Jurkat, Clone E6-1 (cell line): ENCODE measurements at regions not wholly inside any gene's neighbourhood (a gene's known extent, or its start where the extent isn't known, plus 50 kb on each side); places are given as distances from the start of the nearest gene placed in this dataset.

Experiments
- DNase-seq: peaks from one replicate; pipeline ENCODE4 v3.0.0-alpha.2; 2011; ENCODE audit warnings: low read depth, low spot score
- H3K4me3 ChIP-seq: 2 replicates; pipeline ENCODE4 v1.5.1; 2011; ENCODE audit warnings: mild to moderate bottlenecking, low read length, control low read depth, moderate library complexity

DNA sequence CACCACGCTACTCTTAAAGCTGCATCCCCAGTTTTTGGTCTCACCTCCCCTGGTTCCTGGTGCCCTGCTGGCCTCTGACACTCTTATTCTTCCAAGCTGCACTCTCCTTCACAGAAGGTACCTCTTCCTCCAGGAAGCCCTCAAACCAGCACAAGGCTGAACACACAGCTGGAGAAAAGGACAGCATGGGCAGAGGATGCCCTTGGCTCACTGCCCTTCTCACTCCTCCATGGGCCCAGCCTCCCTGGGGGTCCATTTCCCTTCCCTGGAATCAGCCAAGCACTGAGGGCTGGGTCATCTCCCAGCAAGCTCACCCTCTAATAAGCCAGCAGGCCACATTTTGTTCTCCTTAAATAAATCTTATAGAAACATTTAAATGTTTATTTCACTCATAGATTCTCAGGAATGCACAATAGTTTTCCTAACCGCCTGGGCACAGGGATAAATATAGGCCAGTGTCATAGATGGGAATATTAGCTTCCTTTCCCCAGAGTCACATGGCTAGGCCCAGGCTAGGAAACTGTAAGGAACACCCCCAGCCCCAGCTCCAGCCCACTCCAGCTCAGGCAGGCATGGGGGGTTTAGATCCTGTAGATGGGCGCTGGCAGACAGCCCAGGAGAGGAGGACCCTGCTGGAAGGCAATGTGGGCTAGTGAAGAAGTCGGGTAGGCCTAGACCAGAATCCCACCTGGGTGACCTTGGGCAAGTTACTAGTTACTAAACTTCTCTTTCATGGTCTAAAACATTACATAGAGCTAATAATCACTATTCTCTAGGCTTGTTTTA lies 51.5 kb downstream of the IRAG1 start:
- no peak overlapping the region for H3K4me3 ChIP-seq
- no peak for DNase-seq

DNA sequence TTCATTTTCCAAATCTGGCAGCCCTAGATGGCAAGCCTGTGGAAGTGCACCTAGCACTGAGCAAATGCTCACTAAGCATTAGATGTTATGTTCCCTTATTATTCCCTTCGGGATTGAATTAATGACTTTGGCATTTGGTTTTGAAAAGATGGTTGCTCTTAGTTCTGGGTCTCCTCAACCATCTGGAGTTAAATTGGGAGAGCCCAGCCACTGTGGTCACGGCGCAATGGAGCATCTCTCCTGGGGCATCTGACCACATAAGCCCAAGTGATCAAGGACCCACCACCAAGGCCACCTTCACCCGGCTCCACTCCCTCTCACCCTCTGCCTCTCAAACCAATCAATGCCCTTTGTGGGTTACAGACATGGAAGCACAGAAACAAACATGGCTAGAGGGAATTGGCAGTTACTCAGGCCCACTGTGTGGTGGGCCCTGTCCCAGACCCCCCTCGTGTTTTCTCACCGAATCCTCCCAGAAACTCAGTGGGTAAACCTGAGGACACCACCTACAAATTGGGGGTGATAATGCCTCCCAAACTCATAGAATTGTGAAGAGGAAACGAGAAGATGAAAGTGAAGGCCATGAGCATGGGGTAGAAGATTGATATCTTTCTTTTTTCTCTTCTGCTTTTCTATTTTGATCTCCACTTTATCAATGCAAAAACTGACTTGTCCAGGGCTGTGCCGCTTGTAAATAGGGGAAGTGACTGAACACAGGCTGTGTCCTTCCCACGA lies 52.2 kb downstream of the IRAG1 start:
- no peak for DNase-seq
- H3K4me3 ChIP-seq = no peak overlapping the region

DNA sequence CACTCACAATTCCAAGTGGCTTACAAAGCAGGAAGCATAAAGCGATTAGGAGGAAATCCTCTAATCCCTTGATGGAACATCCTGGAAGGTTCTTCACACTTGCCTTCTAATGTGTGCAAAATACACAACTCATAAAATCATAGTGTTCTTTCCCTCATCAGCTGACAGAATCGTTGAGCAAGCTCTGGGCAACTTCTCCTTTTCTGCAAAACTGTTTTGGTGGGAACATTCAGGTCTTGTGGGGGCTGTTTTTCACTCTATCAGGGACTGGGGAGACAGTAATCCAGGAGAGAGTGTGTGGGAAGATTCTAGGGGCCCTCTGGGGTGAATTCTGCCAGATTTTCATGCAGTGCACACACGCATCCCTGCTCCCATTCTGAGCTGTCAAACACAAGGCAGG lies 53.2 kb downstream of the IRAG1 start:
- no peak overlapping the region for H3K4me3 ChIP-seq
- no peak for DNase-seq

DNA sequence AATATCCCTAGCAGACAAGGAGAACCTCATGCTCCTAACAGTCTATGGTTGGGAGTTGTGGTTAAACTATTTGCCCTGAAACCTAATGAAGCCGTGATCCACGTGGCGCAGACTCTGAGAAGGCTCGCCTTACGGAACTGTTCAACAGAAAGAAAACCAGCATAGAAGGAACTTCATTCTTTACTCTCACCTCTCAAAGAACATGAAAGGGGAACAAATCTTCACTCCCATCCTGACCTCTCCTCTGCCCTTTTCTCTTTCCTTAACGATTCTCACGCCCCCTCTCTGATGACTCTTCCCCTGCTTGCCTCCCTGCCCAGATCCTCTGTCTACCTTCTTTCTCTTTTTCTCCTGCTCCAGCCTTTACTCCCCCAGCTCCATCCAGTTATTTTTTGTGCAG lies 54.2 kb downstream of the IRAG1 start:
- no peak overlapping the region for H3K4me3 ChIP-seq
- no peak for DNase-seq

DNA sequence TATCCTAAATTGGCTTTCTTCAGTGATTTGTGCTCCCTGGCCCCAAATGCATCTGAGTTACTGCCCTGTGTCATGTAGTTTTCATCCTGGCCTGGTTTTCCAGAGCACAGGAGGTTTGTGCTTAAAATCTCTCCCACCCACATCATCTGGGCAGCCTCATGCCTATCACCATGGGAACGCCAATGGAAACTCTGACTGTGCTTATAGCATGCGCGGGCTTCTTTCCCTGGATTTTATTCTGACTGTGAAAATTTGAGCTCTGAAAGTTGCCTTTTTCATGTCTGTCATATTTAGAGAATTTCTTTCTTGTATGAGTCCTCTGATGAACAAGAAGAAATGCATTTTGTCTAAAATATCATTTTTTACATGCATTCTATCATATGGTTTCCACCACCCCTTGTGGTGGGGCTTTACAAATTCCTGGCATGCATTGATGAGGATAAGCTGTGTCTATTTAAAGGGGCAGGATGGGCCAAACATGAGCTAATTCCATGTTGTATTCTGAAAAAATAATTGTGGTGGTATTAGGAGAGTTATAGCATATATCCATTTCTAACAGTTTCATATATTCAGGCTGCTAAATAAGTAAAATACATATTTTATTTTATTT lies 55.1 kb downstream of the IRAG1 start:
- H3K4me3 ChIP-seq = no peak overlapping the region

DNA sequence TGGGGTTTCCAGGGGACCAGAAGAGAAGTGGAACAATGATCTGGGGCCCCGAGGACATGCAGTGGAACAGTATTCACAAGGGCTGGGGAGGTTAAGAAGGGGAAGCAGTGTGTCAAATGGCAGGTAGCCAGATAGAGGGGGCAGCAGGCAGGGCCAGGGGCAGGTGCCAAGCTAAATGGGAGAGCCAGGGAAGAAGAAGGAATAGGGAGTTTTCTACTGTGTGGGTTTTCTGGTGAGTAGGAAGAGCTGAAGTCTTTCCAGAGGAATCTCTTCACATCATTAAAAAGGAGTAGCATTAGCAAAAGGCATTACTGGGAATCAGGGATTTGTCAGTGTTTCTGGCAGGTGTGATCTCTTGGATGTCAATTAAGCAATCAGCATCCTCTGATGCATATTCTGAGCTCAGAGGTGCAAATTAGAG lies 55.8 kb downstream of the IRAG1 start:
- H3K4me3 ChIP-seq = no peak overlapping the region
- DNase-seq = no peak

More for the DNA sequence above, 55.1 kb downstream of the IRAG1 start:
- no peak for DNase-seq

DNA sequence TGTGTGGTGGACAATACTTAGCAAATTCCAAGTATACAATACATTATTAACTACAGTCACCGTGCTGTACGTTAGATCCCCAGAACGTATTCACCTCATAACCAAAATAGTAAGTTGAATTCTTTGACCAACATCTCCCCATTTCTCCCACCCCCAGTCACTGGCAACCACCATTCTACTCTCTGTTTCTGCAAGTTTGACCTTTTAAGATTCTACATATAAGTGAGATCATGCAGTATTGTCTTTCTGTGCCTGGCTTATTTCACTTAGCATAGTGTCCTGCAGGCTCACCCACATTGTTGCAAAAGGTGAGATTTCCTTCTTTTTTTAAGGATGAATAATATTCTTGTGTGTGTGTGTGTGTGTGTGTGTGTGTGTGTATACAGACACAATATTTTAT lies 59.1 kb downstream of the IRAG1 start:
- no peak overlapping the region for H3K4me3 ChIP-seq
- no peak for DNase-seq

DNA sequence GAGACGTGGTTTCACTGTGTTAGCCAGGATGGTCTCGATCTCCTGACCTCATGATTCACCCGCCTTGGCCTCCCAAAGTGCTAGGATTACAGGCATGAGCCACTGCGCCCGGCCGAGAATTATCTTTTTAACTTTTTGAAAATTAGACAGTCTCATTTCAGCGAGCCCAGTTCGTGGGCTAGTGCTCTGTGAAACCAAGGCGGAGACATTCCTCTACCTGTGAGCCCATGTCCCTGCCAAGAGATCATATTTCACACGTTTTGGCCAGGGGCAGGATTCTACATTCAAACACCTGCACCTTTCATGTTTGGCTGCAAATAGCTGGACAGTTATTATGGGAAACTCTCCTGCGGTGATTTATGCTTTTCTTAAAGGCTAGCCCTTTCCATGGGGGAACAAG lies 60.3 kb downstream of the IRAG1 start:
- H3K4me3 ChIP-seq = no peak overlapping the region
- no peak for DNase-seq

DNA sequence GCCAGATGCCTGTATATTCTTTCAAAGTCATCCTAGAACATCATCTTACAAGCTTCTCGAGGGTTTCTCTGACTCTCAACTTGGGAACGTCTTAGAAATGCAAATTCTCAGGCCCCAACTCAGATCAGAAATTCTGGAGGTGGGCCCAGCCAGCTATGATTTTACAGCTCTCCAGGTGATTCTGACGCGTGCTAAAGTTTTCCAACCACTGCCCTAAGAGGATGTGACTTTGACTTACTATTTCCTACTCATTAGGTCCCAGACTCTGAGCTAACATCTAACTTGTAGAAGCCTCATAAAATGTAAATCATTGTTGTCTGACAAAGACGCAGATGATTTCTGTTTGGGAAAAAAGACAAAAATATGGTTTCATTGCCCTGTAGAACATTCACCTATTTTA lies 61.1 kb downstream of the IRAG1 start:
- H3K4me3 ChIP-seq = no peak overlapping the region
- no peak for DNase-seq

DNA sequence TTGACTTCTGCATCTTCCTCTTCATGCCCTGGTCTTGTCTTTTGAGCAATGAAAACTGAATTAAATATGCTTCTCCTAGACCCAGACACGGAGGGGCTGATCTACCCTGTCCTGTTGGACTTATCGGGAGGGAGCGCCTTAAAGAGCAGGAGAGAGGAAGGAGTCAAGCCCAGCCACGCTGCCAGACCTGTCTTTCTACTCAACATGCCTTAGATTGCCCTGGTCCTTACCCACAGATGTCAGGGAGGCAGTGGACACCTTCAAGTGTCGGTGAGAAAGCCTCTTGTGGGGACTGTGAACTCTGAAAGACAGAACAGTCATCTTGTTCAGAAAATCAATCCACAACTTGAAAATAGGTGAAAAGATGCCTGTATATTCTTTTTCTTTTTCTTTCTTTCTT lies 61.8 kb downstream of the IRAG1 start:
- no peak overlapping the region for H3K4me3 ChIP-seq
- DNase-seq = no peak

DNA sequence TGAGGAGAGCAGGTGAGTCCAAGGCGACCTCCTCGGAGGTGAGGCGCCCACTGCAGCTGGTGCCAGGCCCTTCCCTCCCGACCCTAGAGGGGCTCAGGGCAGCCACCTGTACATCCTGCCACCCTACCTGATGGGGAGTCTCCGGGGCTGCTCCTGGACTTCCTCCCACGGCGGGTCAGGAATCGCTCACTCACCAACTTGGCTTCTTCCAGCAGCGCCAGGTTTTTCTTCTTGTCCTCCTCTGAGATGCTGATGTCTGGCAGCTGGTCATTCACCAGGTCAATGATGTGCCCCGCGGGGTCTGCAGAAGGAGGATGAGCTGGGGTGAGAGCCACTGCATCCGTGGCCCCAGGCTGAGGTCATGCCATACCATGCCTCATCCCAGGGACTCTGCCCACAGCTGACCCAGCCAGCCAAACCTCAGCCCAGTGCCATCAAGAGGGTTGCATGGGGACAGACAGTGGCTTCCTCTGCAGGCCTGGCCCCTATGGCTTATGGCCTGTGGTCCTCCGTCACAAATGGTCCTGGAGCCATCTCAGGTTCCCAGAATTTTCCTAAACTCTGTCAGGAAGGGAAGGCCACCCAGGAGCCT lies 61.0 kb upstream of the LYVE1 start:
- H3K4me3 ChIP-seq = no peak overlapping the region
- DNase-seq = no peak

DNA sequence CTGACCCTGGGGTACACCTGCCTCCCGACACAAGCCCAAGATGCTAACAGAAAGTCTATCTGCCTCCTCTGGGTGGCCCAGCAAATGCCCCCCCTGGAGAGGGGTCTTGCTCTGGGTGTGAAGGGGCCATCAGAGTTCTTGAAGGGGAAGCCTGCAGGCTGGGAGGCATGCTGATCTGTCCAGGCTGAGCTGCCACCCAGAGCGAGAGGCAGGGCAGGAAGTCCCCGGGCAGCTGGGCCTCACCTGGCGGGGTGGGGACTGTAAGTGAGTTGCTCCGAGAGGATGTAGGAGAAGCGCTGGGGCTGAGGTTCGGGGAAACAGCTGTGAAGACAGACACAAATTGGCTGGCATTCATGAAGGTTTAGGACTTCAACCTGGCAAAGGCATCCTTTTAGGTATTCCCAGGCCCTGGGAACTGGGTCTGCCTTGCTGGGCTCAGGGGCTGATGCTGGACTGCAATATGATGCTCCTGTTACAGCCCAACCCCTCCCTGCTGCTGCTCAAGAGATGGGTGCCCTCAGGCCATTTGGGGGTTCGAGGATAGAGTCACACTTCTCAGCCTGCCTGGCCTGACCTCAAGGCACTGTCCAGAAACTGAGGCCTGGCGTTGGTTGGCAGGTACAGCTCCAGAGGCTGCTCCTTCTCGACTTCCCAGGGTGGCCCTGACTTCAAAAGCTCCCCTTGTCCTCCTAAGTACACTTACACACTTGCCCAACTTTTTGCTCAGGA lies 60.2 kb upstream of the LYVE1 start:
- peak; percentile 9 for DNase-seq
- H3K4me3 ChIP-seq = no peak overlapping the region

DNA sequence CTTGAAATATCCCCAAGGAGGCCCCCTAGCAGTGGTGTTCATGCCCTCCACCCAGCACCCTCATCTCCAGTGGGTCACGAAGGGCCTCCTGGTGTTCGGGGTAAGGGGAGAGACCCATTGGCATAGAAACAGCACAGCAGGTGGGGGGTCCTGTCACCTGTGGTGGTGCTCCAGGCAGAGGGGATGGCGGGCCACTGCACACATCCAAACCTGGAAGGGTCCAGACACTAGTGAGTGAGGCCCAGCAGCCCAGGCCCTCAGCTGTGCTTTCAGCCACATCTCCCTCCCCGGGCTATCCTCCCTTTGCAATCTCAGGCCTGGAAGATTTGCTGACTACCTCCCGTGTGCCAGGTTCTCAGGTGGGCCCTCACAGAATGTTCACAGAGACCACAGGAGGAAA lies 59.4 kb upstream of the LYVE1 start:
- DNase-seq = no peak
- H3K4me3 ChIP-seq = no peak overlapping the region

DNA sequence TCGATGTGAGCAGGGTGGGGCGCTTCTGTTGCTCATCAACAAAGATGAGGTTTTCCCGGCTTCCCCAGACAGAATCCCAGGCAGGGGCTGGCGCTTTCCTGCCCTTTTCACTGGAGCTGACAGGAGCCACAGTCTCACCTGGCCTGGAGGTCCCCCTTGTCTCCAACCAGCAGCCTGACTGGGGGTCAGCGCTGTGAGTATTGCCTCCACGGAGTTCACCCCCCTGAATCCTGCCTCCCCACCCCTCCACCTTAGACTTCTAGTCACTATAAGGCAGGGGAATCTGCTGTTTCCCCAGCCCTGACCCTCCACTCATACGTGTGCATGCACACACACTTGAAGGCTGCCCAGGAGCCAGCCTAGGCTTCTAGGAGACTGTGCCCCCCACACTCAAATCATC lies 58.8 kb upstream of the LYVE1 start:
- DNase-seq = no peak
- no peak overlapping the region for H3K4me3 ChIP-seq

DNA sequence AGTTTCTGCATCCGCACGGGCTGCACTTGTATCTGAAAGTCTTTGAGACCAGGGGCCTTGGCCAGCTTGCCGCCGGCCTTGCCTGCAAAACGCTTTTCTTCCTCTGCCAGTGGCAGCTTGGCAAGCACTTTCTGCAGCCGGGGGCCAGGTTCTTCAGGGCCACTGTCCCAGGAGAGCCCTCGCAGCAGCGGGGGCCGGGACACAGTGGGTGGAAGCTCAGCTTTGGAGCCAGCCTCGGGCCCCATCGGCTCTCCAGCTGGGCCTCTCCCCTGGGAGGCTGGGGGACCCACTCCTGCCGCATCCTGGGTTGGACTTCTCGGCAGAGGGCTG lies 57.5 kb upstream of the LYVE1 start:
- H3K4me3 ChIP-seq = no peak overlapping the region
- DNase-seq = no peak

DNA sequence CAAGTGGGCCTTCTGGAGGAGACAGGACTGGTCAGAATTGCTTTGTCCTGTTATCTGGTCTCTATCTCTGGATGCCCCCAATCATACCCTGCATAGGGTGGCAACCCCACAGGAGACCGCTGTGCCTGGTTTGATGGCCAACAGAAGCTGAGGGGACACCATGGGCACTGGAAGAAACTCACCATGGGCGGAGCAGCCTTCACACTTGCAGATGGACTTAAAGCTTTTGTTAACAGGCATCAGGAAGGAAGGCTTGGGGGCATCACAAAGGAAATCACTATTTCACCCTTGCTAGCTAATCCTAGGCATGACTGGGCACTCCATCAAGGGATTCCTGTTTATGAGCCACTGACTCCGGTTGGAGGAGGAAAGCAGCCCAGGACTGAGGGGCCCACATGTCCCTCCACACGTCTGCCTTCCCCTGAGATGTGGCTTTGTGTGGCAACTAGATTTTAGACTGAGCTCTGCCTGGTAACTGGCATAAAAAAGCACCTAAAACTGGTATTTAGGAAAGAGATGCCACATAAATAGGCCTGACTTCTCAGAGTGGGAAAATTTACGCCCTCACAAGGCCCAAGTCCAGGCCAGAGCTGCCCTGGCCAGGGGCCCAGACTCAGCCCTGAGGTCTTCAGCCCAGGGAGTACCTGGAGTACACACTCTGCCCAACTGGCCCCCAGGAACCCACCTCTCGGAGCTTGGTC lies 57.0 kb upstream of the LYVE1 start:
- no peak overlapping the region for H3K4me3 ChIP-seq
- DNase-seq = no peak

DNA sequence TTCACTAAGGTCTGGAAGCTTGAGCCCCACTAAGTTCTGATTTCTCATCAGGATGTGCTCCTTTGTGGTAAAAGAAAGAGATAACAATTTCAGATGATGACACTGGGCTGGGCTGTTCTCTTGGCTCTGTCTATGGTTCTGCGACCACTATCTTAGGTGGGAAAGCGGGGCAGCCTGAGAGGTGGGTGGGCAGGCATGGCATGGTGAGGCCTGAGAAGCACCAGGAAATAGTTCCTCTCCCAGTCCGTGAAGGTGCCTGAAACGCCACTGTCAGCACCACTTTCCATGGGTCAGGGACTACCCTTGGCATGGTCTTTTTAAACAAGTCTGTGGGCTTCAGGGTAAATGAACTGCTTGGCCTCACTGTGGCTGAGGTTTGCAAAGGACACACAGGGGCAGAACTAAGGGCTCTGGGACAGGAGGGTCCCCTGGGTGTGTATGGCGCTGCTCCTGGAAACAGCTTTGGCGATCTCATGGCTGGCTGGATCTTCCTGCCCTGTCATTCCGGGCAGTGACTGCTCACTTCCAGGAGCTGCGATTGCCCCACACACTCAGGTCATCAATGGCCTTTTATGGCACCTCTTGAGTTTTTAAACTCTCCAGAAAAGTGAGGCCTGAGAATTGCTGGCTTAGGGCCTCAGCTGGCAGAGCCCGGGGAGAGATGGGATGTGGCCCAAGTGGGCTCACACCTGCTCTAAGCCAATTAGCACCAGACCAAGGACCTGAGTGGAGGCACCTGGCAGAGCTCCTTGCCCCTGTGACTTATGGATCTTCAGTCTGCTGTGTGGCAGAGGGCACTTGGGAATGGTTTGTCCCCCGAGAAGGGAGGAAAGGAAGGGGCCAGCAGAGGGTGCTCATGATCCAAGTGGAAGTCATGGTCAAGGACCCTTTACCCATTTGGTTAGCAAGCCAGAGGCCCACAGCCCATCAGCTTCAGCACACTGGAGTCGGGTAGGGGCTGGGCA lies 55.6 kb upstream of the LYVE1 start:
- DNase-seq = no peak

More for the DNA sequence above, 55.6 kb upstream of the LYVE1 start:
- H3K4me3 ChIP-seq = no peak overlapping the region
